HG03196 (cell line): ENCODE measurements at regions not wholly inside any gene's neighbourhood (a gene's known extent, or its start where the extent isn't known, plus 50 kb on each side); places are given as distances from the start of the nearest gene placed in this dataset.
"Not testable (repeated sequence)": the region's sequence is repeated elsewhere in the genome, so short reads cannot be mapped to it uniquely, and the experiment has no call there.

Experiments
- ATAC-seq: cut with Tn5 transposase; IDR thresholded peaks from one replicate; pipeline ENCODE4 v1.9.1; 2021; ENCODE audit not compliant: unreplicated experiment

- ATAC-seq, result no peak
These were observed 992.6 kb downstream of the PCDH9 start for GRCh38 chr13:66237411-66238062.

GRCh38 chr13:66234159-66234558 is 996.0 kb downstream of the PCDH9 start:
- ATAC-seq, result no peak

GRCh38 chr13:66231958-66232357 is 998.2 kb downstream of the PCDH9 start:
- ATAC-seq, result not testable (repeated sequence)

GRCh38 chr13:66225072-66225471 is 1005.1 kb downstream of the PCDH9 start:
- no peak for ATAC-seq

- ATAC-seq, result no peak
These were observed 1005.5 kb downstream of the PCDH9 start for GRCh38 chr13:66224663-66225062.

- ATAC-seq, result no peak
These were observed 1007.2 kb downstream of the PCDH9 start for GRCh38 chr13:66222926-66223325.

GRCh38 chr13:66222127-66222526 is 1008.0 kb downstream of the PCDH9 start:
- ATAC-seq, result no peak

GRCh38 chr13:66219506-66219905 is 1010.6 kb downstream of the PCDH9 start:
- ATAC-seq, result no peak

- ATAC-seq, result no peak
These were observed 1011.6 kb downstream of the PCDH9 start for GRCh38 chr13:66218583-66218982.

GRCh38 chr13:66216728-66217127 is 1013.4 kb downstream of the PCDH9 start:
- ATAC-seq, result no peak

- no peak for ATAC-seq
These were observed 1015.7 kb downstream of the PCDH9 start for GRCh38 chr13:66214467-66214866.

GRCh38 chr13:66212511-66212910 is 1017.6 kb downstream of the PCDH9 start:
- ATAC-seq, result no peak

GRCh38 chr13:66210677-66211076 is 1019.5 kb downstream of the PCDH9 start:
- no peak for ATAC-seq

- ATAC-seq, result no peak
These were observed 1021.5 kb downstream of the PCDH9 start for GRCh38 chr13:66208589-66208988.

GRCh38 chr13:66207610-66208009 is 1022.5 kb downstream of the PCDH9 start:
- ATAC-seq, result no peak

GRCh38 chr13:66205807-66206206 is 1024.3 kb downstream of the PCDH9 start:
- ATAC-seq, result no peak

- ATAC-seq, result no peak
These were observed 1029.6 kb downstream of the PCDH9 start for GRCh38 chr13:66200555-66200954.

GRCh38 chr13:66195238-66195637 is 1034.9 kb downstream of the PCDH9 start:
- ATAC-seq, result no peak

- ATAC-seq, result no peak
These were observed 1040.2 kb downstream of the PCDH9 start for GRCh38 chr13:66189986-66190385.

GRCh38 chr13:66180836-66181235 is 1049.3 kb downstream of the PCDH9 start:
- ATAC-seq, result no peak

- ATAC-seq, result no peak
These were observed 1058.2 kb downstream of the PCDH9 start for GRCh38 chr13:66171920-66172319.

GRCh38 chr13:66162470-66162869 is 1067.7 kb downstream of the PCDH9 start:
- no peak for ATAC-seq

GRCh38 chr13:66159511-66159910 is 1070.6 kb downstream of the PCDH9 start:
- no peak for ATAC-seq
